Right atrium auricular region (tissue), 2 donors: ENCODE measurements at regions not wholly inside any gene's neighbourhood (a gene's known extent, or its start where the extent isn't known, plus 50 kb on each side); places are given as distances from the start of the nearest gene placed in this dataset.

Experiments
- DNase-seq: peaks from one replicate; pipeline ENCODE4 v3.0.0-alpha.2; 2019; ENCODE audit warnings: low spot score
- H3K27ac ChIP-seq, 2 donors: fragments of 200-600 bp; sonication (generic); 1 replicate in 1 of 2; 2 replicates in 1 of 2; pipeline ENCODE4 v1.5.1; 2016 to 2019
- H3K27me3 ChIP-seq, 2 donors: fragments of 200-600 bp; sonication (generic); one replicate each; pipeline versions ENCODE4 v1.5.1 to v1.6.0; 2017 to 2019
- H3K36me3 ChIP-seq: fragments of 200-600 bp; sonication (generic); one replicate; pipeline ENCODE4 v1.5.1; 2016
- H3K4me1 ChIP-seq, 2 donors: fragments of 200-600 bp; sonication (generic); one replicate each; pipeline versions ENCODE4 v1.5.1 to v1.6.0; 2017 to 2019
- H3K4me3 ChIP-seq, 2 donors: fragments of 200-600 bp; sonication (generic); 1 replicate in 1 of 2; 2 replicates in 1 of 2; pipeline ENCODE4 v1.5.1; 2017 to 2019; ENCODE audit warnings: mild to moderate bottlenecking in 1 of 2, moderate library complexity in 1 of 2
- H3K9me3 ChIP-seq, 2 donors: fragments of 200-600 bp; sonication (generic); one replicate each; pipeline ENCODE4 v1.5.1; 2019
- CTCF ChIP-seq, 2 donors: fragments of 200-600 bp; sonication (generic); IDR thresholded peaks; one replicate each; pipeline ENCODE4 v1.5.1; 2019; ENCODE audit warnings: antibody characterized with exemption in 2 of 2

DNA sequence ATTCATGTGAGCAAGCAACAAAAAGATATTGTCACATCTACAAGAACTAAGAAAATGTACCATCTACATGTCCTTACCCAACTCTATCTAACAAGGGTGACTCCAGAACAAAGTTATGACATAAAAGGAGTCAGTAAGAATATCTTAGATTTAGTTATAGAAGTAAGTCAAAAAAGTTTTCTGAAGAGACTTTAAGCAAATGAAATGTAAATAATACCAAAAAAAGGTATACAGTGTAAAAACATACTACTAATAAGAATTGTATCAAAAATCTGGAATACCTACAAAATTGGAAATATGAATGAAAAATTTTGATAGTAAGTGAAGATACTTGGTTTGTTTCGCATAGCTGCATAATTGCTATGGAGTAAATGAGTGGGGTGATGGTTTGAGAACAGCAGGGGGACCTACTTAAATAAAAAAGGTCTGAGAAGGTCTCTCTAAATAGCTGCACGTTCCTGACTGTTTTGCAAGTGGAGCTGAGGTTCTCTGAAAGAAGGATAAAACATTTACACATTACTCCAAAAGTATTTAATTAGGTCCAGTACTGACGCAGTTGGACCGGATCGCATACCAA is 51.0 kb upstream of the ENPP6 start:
- Histone ChIP-seq H3K4me3 (no peak overlapping the region), H3K4me1 (peaks cover 0 to 7% of the 10 kb centered on the region in 2 donors), H3K27me3 (no peaks in the 10 kb centered on the region), H3K36me3 (no peaks in the 10 kb centered on the region), H3K9me3 (no peaks in the 10 kb centered on the region), H3K27ac (peak overlapping the region in 1 of 2 donors; percentile 21)
- peak; percentile 13 for DNase-seq
- TF ChIP-seq CTCF (IDR thresholded peaks at IDR 0.05), result no peak

GRCh38 chr4:184267673-184268583 is 50.3 kb upstream of the ENPP6 start:
- peak overlapping the region; percentile 21 to 23 for H3K27ac ChIP-seq
- peak overlapping the region in 1 of 2 donors; percentile 37 for H3K4me3 ChIP-seq
- no peaks in the 10 kb centered on the region for H3K9me3 ChIP-seq
- no peaks in the 10 kb centered on the region for H3K27me3 ChIP-seq
- no peaks in the 10 kb centered on the region for H3K36me3 ChIP-seq
- TF ChIP-seq CTCF (IDR thresholded peaks at IDR 0.05), result no peak
- DNase-seq, result peak; percentile 59
- peaks cover 0 to 7% of the 10 kb centered on the region in 2 donors for H3K4me1 ChIP-seq
